Hepatocyte (in vitro differentiated cells): ENCODE measurements at regions not wholly inside any gene's neighbourhood (a gene's known extent, or its start where the extent isn't known, plus 50 kb on each side); places are given as distances from the start of the nearest gene placed in this dataset.

ENCODE experiments used
- DNase-seq: peaks from one replicate; pipeline ENCODE4 v3.0.0-alpha.2; 2016; ENCODE audit warnings: low spot score
- H2AFZ ChIP-seq: fragments of 200-600 bp; sonication (generic); 2 replicates; pipeline ENCODE4 v1.6.0; 2016; ENCODE audit warnings: antibody characterized with exemption, mild to moderate bottlenecking
- H3K27ac ChIP-seq: fragments of 200-600 bp; sonication (generic); 2 replicates; pipeline ENCODE4 v1.5.1; 2016; ENCODE audit warnings: mild to moderate bottlenecking
- H3K27me3 ChIP-seq: fragments of 200-600 bp; sonication (generic); 2 replicates; pipeline ENCODE4 v1.6.1; 2016
- H3K36me3 ChIP-seq: fragments of 200-600 bp; sonication (generic); replicated peaks from 2 replicates; pipeline ENCODE4 v1.5.1; 2016; ENCODE audit warnings: low read depth; ENCODE audit not compliant: insufficient read depth
- H3K4me1 ChIP-seq: fragments of 200-600 bp; sonication (generic); 2 replicates; pipeline ENCODE4 v1.5.1; 2016; ENCODE audit warnings: mild to moderate bottlenecking, moderate library complexity; ENCODE audit not compliant: insufficient read depth
- H3K4me2 ChIP-seq: fragments of 200-600 bp; sonication (generic); 2 replicates; pipeline ENCODE4 v1.6.0; 2016
- H3K4me3 ChIP-seq: fragments of 200-600 bp; sonication (generic); 2 replicates; pipeline ENCODE4 v1.5.1; 2016; ENCODE audit warnings: mild to moderate bottlenecking
- H3K79me2 ChIP-seq: fragments of 200-600 bp; sonication (generic); 2 replicates; pipeline ENCODE4 v1.6.0; 2017; ENCODE audit warnings: mild to moderate bottlenecking
- H3K9me2 ChIP-seq: fragments of 200-600 bp; sonication (generic); replicated peaks from 2 replicates; pipeline ENCODE4 v1.6.0; 2017; ENCODE audit warnings: mild to moderate bottlenecking; ENCODE audit not compliant: insufficient read depth
- H3K9me3 ChIP-seq: fragments of 200-600 bp; sonication (generic); 2 replicates; pipeline ENCODE4 v1.5.1; 2016; ENCODE audit warnings: low read depth, mild to moderate bottlenecking
- H4K20me1 ChIP-seq: fragments of 200-600 bp; sonication (generic); 2 replicates; pipeline ENCODE4 v1.6.0; 2016; ENCODE audit warnings: mild to moderate bottlenecking; ENCODE audit not compliant: insufficient read depth, poor library complexity, severe bottlenecking
- CTCF ChIP-seq: fragments of 200-600 bp; sonication (generic); IDR thresholded peaks from 2 replicates; pipeline ENCODE4 v1.5.1; 2016; ENCODE audit warnings: antibody characterized with exemption, mild to moderate bottlenecking; ENCODE audit not compliant: poor library complexity
- EZH2 ChIP-seq: fragments of 200-600 bp; sonication (generic); IDR thresholded peaks from 2 replicates; pipeline ENCODE4 v1.6.1; 2016; ENCODE audit warnings: antibody characterized with exemption, mild to moderate bottlenecking, borderline replicate concordance
- EZH2phosphoT487 ChIP-seq: fragments of 200-600 bp; sonication (generic); IDR thresholded peaks from one replicate; pipeline ENCODE4 v1.6.1; 2018; ENCODE audit warnings: antibody characterized with exemption, mild to moderate bottlenecking, low read depth, moderate library complexity; ENCODE audit not compliant: unreplicated experiment, severe bottlenecking
- WGBS: methylation state at CpG from one replicate; pipeline ENCODE4 v1.1.6; 2016; ENCODE audit warnings: low lambda C conversion rate; ENCODE audit errors: missing lambda C conversion rate; 5-methylcytosine and 5-hydroxymethylcytosine counted together

GRCh38 chr5:2102819-2103776 lies 220.4 kb upstream of the IRX4 start:
- no peaks in the 10 kb centered on the region for H3K9me3 ChIP-seq

GRCh38 chr5:2101685-2102084 lies 219.0 kb upstream of the IRX4 start:
- Histone ChIP-seq H3K4me2 (no peak overlapping the region), H3K36me3 (no peaks in the 10 kb centered on the region), H3K27me3 (no peaks in the 10 kb centered on the region), H3K79me2 (no peaks in the 10 kb centered on the region), H2AFZ (no peak overlapping the region), H3K4me3 (no peak overlapping the region), H3K4me1 (no peaks in the 10 kb centered on the region), H4K20me1 (no peaks in the 10 kb centered on the region), H3K9me3 (no peaks in the 10 kb centered on the region), H3K27ac (no peak overlapping the region), H3K9me2 (no peaks in the 10 kb centered on the region)
- DNase-seq, result no peak
- TF ChIP-seq EZH2 (no peak), EZH2phosphoT487 (no peak)
- 95% methylated on average over 6 of the region's 6 CpGs for WGBS

More at GRCh38 chr5:2102819-2103776, 220.4 kb upstream of the IRX4 start:
- Histone ChIP-seq H3K4me1 (no peaks in the 10 kb centered on the region), H3K4me2 (no peak overlapping the region), H2AFZ (no peak overlapping the region), H3K4me3 (no peak overlapping the region), H3K36me3 (no peaks in the 10 kb centered on the region), H3K79me2 (no peaks in the 10 kb centered on the region), H3K9me2 (no peaks in the 10 kb centered on the region), H3K27me3 (no peaks in the 10 kb centered on the region), H3K27ac (no peak overlapping the region), H4K20me1 (no peaks in the 10 kb centered on the region)
- WGBS, result 88% methylated on average over 36 of the region's 36 CpGs
- no peak for DNase-seq
- no peak for TF ChIP-seq CTCF
- TF ChIP-seq EZH2phosphoT487, result no peak
- no peak for TF ChIP-seq EZH2

GRCh38 chr5:2096887-2097505 lies 214.3 kb upstream of the IRX4 start:
- Histone ChIP-seq H3K9me3 (no peaks in the 10 kb centered on the region), H3K4me1 (no peaks in the 10 kb centered on the region), H3K9me2 (no peaks in the 10 kb centered on the region), H3K4me3 (no peak overlapping the region), H3K27ac (no peak overlapping the region), H3K79me2 (no peaks in the 10 kb centered on the region), H4K20me1 (no peaks in the 10 kb centered on the region), H3K36me3 (no peaks in the 10 kb centered on the region), H3K27me3 (no peaks in the 10 kb centered on the region), H2AFZ (no peak overlapping the region), H3K4me2 (no peak overlapping the region)
- TF ChIP-seq EZH2phosphoT487 (no peak), EZH2 (no peak)
- DNase-seq, result no peak
- 82% methylated on average over 22 of the region's 22 CpGs for WGBS

- H2AFZ ChIP-seq, result no peak overlapping the region
Measured at GRCh38 chr5:2095011-2095410, 212.3 kb upstream of the IRX4 start.

More at GRCh38 chr5:2095011-2095410, 212.3 kb upstream of the IRX4 start:
- TF ChIP-seq EZH2, result no peak
- no peak for TF ChIP-seq CTCF
- no peak for TF ChIP-seq EZH2phosphoT487
- no peaks in the 10 kb centered on the region for H3K79me2 ChIP-seq
- WGBS, result 90% methylated on average over 12 of the region's 12 CpGs
- no peaks in the 10 kb centered on the region for H3K27me3 ChIP-seq
- no peak overlapping the region for H3K27ac ChIP-seq
- no peaks in the 10 kb centered on the region for H3K36me3 ChIP-seq
- no peaks in the 10 kb centered on the region for H3K9me3 ChIP-seq
- H3K9me2 ChIP-seq, result no peaks in the 10 kb centered on the region
- no peaks in the 10 kb centered on the region for H3K4me1 ChIP-seq
- no peak for DNase-seq
- H4K20me1 ChIP-seq, result no peaks in the 10 kb centered on the region
- H3K4me3 ChIP-seq, result no peak overlapping the region
- no peak overlapping the region for H3K4me2 ChIP-seq
